WTC11 (cell line): ENCODE measurements at regions not wholly inside any gene's neighbourhood (a gene's known extent, or its start where the extent isn't known, plus 50 kb on each side); places are given as distances from the start of the nearest gene placed in this dataset.

Experiments
- ATAC-seq: fragments of 200-7000 bp; cut with Tn5 transposase; 2 replicates; pipeline ENCODE4 v1.10.0; 2021; ENCODE audit warnings: mild to moderate bottlenecking, moderate library complexity
- CTCF ChIA-PET: fragments of 300-600 bp; sonication (Branson Sonifier 250); formaldehyde crosslinking; loops from one replicate; lab custom pipeline; 2021; ENCODE audit warnings: antibody characterized with exemption; lab: Charles Lee
- POLR2A ChIA-PET: fragments of 350-600 bp; sonication (Branson Sonifier 250); formaldehyde crosslinking; loops from one replicate; lab custom pipeline; 2021; ENCODE audit warnings: antibody characterized with exemption; lab: Charles Lee
- DNase-seq: peaks from one replicate; pipeline ENCODE4 v3.0.0; 2021; ENCODE audit warnings: low spot score
- H3K27ac Mint-ChIP-seq: 2 replicates; pipeline ENCODE4 v1.8.0; 2021; ENCODE audit warnings: mixed read lengths
- H3K27me3 Mint-ChIP-seq: 2 replicates; pipeline ENCODE4 v1.8.0; 2021; ENCODE audit warnings: low read depth, mild to moderate bottlenecking, moderate library complexity, mixed read lengths
- H3K36me3 Mint-ChIP-seq: 2 replicates; pipeline ENCODE4 v1.8.0; 2021; ENCODE audit warnings: mixed read lengths
- H3K4me1 Mint-ChIP-seq: 2 replicates; pipeline ENCODE4 v1.8.0; 2022; ENCODE audit warnings: mixed read lengths
- H3K4me3 Mint-ChIP-seq: 2 replicates; pipeline ENCODE4 v1.8.0; 2021; ENCODE audit warnings: mild to moderate bottlenecking, moderate library complexity, mixed read lengths
- H3K9me3 Mint-ChIP-seq: 2 replicates; pipeline ENCODE4 v1.8.0; 2021; ENCODE audit warnings: mixed read lengths
- CREB1 ChIP-seq: sonication (generic); formaldehyde crosslinking; IDR thresholded peaks from 2 replicates; pipeline ENCODE4 v1.8.0; 2023; ENCODE audit warnings: mild to moderate bottlenecking, missing genetic modification reagents
- ELF4 ChIP-seq: sonication (generic); formaldehyde crosslinking; IDR thresholded peaks from 2 replicates; pipeline ENCODE4 v1.8.1; 2022; ENCODE audit warnings: low read depth, mild to moderate bottlenecking, moderate library complexity, missing genetic modification reagents
- ETV6 ChIP-seq: sonication (generic); formaldehyde crosslinking; IDR thresholded peaks from 2 replicates; pipeline ENCODE4 v1.8.1; 2022; ENCODE audit warnings: mild to moderate bottlenecking, missing genetic modification reagents
- FOXP4 ChIP-seq: sonication (generic); formaldehyde crosslinking; IDR thresholded peaks from 2 replicates; pipeline ENCODE4 v1.8.0; 2022; ENCODE audit warnings: mild to moderate bottlenecking, missing genetic modification reagents
- GTF2I ChIP-seq: fragments of 250-450 bp; sonication (Bioruptor Pico); conservative IDR thresholded peaks from 2 replicates; pipeline ENCODE4 v1.4.0; 2021; ENCODE audit warnings: mild to moderate bottlenecking
- HMGXB4 ChIP-seq: sonication (generic); formaldehyde crosslinking; IDR thresholded peaks from 2 replicates; pipeline ENCODE4 v1.8.1; 2023; ENCODE audit warnings: mild to moderate bottlenecking, moderate library complexity, missing genetic modification reagents
- IRF2 ChIP-seq: sonication (generic); formaldehyde crosslinking; IDR thresholded peaks from 2 replicates; pipeline ENCODE4 v1.8.0; 2022; ENCODE audit warnings: low read depth, missing genetic modification reagents, borderline replicate concordance
- JAZF1 ChIP-seq: fragments of 250-450 bp; sonication (Bioruptor Pico); IDR thresholded peaks from 2 replicates; pipeline ENCODE4 v1.9.0; 2021; ENCODE audit warnings: moderate library complexity, mild to moderate bottlenecking, inconsistent platforms
- SOX15 ChIP-seq: fragments of 250-450 bp; sonication (Bioruptor Pico); IDR thresholded peaks from 2 replicates; pipeline ENCODE4 v1.9.0; 2021; ENCODE audit warnings: mild to moderate bottlenecking
- SP1 ChIP-seq: sonication (generic); formaldehyde crosslinking; conservative IDR thresholded peaks from 2 replicates; pipeline ENCODE4 v1.8.1; 2022; ENCODE audit warnings: missing genetic modification reagents
- TEAD1 ChIP-seq: sonication (generic); formaldehyde crosslinking; IDR thresholded peaks from 2 replicates; pipeline ENCODE4 v1.8.0; 2022; ENCODE audit warnings: mild to moderate bottlenecking, missing genetic modification reagents
- ZNF423 ChIP-seq: fragments of 250-450 bp; sonication (Bioruptor Pico); IDR thresholded peaks from 2 replicates; pipeline ENCODE4 v2.1.2; 2022; ENCODE audit warnings: mild to moderate bottlenecking, moderate library complexity
- TF ChIP-seq, protein P1 (sequence below): fragments of 250-450 bp; sonication (Bioruptor Pico); IDR thresholded peaks from 2 replicates; pipeline ENCODE4 v1.9.0; 2021; ENCODE audit warnings: mild to moderate bottlenecking
- TF ChIP-seq, protein P2 (sequence below): fragments of 250-450 bp; sonication (Bioruptor Pico); IDR thresholded peaks from 2 replicates; pipeline ENCODE4 v1.9.0; 2021; ENCODE audit warnings: moderate library complexity, mild to moderate bottlenecking, inconsistent platforms, borderline replicate concordance
- TF ChIP-seq, protein P3 (sequence below): sonication (generic); formaldehyde crosslinking; IDR thresholded peaks from 2 replicates; pipeline ENCODE4 v1.8.1; 2023; ENCODE audit warnings: mild to moderate bottlenecking, missing genetic modification reagents, moderate library complexity
- TF ChIP-seq, protein P4 (sequence below): sonication (generic); formaldehyde crosslinking; IDR thresholded peaks from 2 replicates; pipeline ENCODE4 v1.8.1; 2023; ENCODE audit warnings: mild to moderate bottlenecking, missing genetic modification reagents, borderline replicate concordance
- TF ChIP-seq, protein P5 (sequence below): sonication (generic); formaldehyde crosslinking; IDR thresholded peaks from 2 replicates; pipeline ENCODE4 v1.8.1; 2022; ENCODE audit warnings: missing genetic modification reagents, borderline replicate concordance
- TF ChIP-seq, protein P6 (sequence below): fragments of 250-450 bp; sonication (Bioruptor Pico); IDR thresholded peaks from 2 replicates; pipeline ENCODE4 v2.1.2; 2022; ENCODE audit warnings: mild to moderate bottlenecking, moderate library complexity

DNA sequence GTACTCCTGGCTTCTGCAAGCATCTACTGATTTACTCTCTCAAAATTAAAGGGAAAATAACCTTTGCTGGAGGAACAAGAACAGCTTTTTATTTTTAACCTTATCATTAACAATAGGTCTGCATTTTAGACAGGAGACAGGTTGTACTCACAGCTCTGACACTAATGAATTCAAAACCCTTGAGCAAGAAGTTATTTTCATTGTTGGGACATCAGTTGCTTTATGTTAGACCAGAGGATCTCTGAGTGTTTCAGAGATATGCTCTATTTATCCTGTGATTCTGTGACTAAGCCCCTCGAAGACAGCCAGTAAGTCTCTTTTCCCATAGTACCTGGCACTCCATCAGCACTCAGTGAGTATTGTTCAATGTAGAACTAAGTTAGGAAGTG lies 190.2 kb upstream of the PCSK5 start:
- Mint-ChIP-seq H3K27me3 (no peaks in the 10 kb centered on the region; the same call in 1 of the 2 replicates), H3K27ac (no peak overlapping the region), H3K4me1 (no peaks in the 10 kb centered on the region), H3K4me3 (no peak overlapping the region), H3K9me3 (peaks cover 7% of the 10 kb centered on the region)
- POLR2A ChIA-PET, result no interaction called here
- CTCF ChIA-PET, result no interaction called here
- no peak for DNase-seq
- TF ChIP-seq ELF4 (CRISPR knock-in tag), result no peak
- TF ChIP-seq CREB1 (CRISPR knock-in tag), result no peak
- TF ChIP-seq, protein P1, sequence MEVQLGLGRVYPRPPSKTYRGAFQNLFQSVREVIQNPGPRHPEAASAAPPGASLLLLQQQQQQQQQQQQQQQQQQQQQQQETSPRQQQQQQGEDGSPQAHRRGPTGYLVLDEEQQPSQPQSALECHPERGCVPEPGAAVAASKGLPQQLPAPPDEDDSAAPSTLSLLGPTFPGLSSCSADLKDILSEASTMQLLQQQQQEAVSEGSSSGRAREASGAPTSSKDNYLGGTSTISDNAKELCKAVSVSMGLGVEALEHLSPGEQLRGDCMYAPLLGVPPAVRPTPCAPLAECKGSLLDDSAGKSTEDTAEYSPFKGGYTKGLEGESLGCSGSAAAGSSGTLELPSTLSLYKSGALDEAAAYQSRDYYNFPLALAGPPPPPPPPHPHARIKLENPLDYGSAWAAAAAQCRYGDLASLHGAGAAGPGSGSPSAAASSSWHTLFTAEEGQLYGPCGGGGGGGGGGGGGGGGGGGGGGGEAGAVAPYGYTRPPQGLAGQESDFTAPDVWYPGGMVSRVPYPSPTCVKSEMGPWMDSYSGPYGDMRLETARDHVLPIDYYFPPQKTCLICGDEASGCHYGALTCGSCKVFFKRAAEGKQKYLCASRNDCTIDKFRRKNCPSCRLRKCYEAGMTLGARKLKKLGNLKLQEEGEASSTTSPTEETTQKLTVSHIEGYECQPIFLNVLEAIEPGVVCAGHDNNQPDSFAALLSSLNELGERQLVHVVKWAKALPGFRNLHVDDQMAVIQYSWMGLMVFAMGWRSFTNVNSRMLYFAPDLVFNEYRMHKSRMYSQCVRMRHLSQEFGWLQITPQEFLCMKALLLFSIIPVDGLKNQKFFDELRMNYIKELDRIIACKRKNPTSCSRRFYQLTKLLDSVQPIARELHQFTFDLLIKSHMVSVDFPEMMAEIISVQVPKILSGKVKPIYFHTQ (CRISPR knock-in tag), result no peak
- TF ChIP-seq, protein P2, sequence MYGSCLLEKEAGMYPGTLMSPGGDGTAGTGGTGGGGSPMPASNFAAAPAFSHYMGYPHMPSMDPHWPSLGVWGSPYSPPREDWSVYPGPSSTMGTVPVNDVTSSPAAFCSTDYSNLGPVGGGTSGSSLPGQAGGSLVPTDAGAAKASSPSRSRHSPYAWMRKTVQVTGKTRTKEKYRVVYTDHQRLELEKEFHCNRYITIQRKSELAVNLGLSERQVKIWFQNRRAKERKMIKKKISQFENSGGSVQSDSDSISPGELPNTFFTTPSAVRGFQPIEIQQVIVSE (CRISPR knock-in tag), result no peak
- no peak for TF ChIP-seq JAZF1 (CRISPR knock-in tag)
- no peak for TF ChIP-seq TEAD1 (CRISPR knock-in tag)
- no peak for TF ChIP-seq SOX15 (CRISPR knock-in tag)
- TF ChIP-seq, protein P3, sequence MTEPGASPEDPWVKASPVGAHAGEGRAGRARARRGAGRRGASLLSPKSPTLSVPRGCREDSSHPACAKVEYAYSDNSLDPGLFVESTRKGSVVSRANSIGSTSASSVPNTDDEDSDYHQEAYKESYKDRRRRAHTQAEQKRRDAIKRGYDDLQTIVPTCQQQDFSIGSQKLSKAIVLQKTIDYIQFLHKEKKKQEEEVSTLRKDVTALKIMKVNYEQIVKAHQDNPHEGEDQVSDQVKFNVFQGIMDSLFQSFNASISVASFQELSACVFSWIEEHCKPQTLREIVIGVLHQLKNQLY, result no peak
- no peak for TF ChIP-seq ZNF423
- no peak for TF ChIP-seq HMGXB4 (CRISPR knock-in tag)
- TF ChIP-seq FOXP4 (CRISPR knock-in tag), result no peak
- no peak for TF ChIP-seq SP1
- TF ChIP-seq ETV6 (CRISPR knock-in tag), result no peak
- TF ChIP-seq, protein P4, sequence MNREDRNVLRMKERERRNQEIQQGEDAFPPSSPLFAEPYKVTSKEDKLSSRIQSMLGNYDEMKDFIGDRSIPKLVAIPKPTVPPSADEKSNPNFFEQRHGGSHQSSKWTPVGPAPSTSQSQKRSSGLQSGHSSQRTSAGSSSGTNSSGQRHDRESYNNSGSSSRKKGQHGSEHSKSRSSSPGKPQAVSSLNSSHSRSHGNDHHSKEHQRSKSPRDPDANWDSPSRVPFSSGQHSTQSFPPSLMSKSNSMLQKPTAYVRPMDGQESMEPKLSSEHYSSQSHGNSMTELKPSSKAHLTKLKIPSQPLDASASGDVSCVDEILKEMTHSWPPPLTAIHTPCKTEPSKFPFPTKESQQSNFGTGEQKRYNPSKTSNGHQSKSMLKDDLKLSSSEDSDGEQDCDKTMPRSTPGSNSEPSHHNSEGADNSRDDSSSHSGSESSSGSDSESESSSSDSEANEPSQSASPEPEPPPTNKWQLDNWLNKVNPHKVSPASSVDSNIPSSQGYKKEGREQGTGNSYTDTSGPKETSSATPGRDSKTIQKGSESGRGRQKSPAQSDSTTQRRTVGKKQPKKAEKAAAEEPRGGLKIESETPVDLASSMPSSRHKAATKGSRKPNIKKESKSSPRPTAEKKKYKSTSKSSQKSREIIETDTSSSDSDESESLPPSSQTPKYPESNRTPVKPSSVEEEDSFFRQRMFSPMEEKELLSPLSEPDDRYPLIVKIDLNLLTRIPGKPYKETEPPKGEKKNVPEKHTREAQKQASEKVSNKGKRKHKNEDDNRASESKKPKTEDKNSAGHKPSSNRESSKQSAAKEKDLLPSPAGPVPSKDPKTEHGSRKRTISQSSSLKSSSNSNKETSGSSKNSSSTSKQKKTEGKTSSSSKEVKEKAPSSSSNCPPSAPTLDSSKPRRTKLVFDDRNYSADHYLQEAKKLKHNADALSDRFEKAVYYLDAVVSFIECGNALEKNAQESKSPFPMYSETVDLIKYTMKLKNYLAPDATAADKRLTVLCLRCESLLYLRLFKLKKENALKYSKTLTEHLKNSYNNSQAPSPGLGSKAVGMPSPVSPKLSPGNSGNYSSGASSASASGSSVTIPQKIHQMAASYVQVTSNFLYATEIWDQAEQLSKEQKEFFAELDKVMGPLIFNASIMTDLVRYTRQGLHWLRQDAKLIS (CRISPR knock-in tag), result no peak
- TF ChIP-seq, protein P5, sequence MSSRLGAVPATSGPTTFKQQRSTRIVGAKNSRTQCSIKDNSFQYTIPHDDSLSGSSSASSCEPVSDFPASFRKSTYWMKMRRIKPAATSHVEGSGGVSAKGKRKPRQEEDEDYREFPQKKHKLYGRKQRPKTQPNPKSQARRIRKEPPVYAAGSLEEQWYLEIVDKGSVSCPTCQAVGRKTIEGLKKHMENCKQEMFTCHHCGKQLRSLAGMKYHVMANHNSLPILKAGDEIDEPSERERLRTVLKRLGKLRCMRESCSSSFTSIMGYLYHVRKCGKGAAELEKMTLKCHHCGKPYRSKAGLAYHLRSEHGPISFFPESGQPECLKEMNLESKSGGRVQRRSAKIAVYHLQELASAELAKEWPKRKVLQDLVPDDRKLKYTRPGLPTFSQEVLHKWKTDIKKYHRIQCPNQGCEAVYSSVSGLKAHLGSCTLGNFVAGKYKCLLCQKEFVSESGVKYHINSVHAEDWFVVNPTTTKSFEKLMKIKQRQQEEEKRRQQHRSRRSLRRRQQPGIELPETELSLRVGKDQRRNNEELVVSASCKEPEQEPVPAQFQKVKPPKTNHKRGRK (CRISPR knock-in tag), result no peak
- no peak for TF ChIP-seq GTF2I
- TF ChIP-seq IRF2 (CRISPR knock-in tag), result no peak
- TF ChIP-seq, protein P6, sequence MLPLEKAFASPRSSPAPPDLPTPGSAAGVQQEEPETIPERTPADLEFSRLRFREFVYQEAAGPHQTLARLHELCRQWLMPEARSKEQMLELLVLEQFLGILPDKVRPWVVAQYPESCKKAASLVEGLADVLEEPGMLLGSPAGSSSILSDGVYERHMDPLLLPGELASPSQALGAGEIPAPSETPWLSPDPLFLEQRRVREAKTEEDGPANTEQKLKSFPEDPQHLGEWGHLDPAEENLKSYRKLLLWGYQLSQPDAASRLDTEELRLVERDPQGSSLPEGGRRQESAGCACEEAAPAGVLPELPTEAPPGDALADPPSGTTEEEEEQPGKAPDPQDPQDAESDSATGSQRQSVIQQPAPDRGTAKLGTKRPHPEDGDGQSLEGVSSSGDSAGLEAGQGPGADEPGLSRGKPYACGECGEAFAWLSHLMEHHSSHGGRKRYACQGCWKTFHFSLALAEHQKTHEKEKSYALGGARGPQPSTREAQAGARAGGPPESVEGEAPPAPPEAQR, result no peak
- TF ChIP-seq, all 79 proteins: peak for 0
- ATAC-seq, result no peak
- H3K36me3 Mint-ChIP-seq, result no peaks in the 10 kb centered on the region
